SK-N-SH treated with all-trans-retinoic acid at 6 μM for 48 hours (cell line): ENCODE measurements at regions not wholly inside any gene's neighbourhood (a gene's known extent, or its start where the extent isn't known, plus 50 kb on each side); places are given as distances from the start of the nearest gene placed in this dataset.

Experiments
- ATAC-seq: fragments of 200-7000 bp; cut with Tn5 transposase; 3 replicates; pipeline ENCODE4 v1.9.1; 2020; ENCODE audit warnings: mild to moderate bottlenecking, moderate library complexity
- BACH2 ChIP-seq: fragments of 250-450 bp; sonication (Bioruptor Pico); IDR thresholded peaks from 2 replicates; pipeline ENCODE4 v1.9.0; 2021; ENCODE audit warnings: mild to moderate bottlenecking, borderline replicate concordance
- CREB5 ChIP-seq: fragments of 250-450 bp; sonication (Bioruptor Pico); IDR thresholded peaks from 2 replicates; pipeline ENCODE4 v1.5.1; 2020; ENCODE audit warnings: low read depth, mild to moderate bottlenecking, moderate library complexity
- CSDC2 ChIP-seq: fragments of 250-450 bp; sonication (Bioruptor Pico); IDR thresholded peaks from 2 replicates; pipeline ENCODE4 v1.5.0; 2020; ENCODE audit warnings: mild to moderate bottlenecking, moderate library complexity
- CSRNP3 ChIP-seq: fragments of 250-450 bp; sonication (Bioruptor Pico); IDR thresholded peaks from 2 replicates; pipeline ENCODE4 v1.5.1; 2021; ENCODE audit warnings: mild to moderate bottlenecking, moderate library complexity
- ESRRG ChIP-seq: fragments of 250-450 bp; sonication (Bioruptor Pico); IDR thresholded peaks from 2 replicates; pipeline ENCODE4 v1.6.1; 2021; ENCODE audit warnings: mild to moderate bottlenecking
- GLIS3 ChIP-seq: fragments of 250-450 bp; sonication (Bioruptor Pico); IDR thresholded peaks from 2 replicates; pipeline ENCODE4 v1.5.0; 2020; ENCODE audit warnings: mild to moderate bottlenecking, moderate library complexity
- ISL1 ChIP-seq: fragments of 250-450 bp; sonication (Bioruptor Pico); IDR thresholded peaks from 2 replicates; pipeline ENCODE4 v2.1.2; 2022; ENCODE audit warnings: mild to moderate bottlenecking, moderate library complexity
- OSR1 ChIP-seq: fragments of 250-450 bp; sonication (Bioruptor Pico); IDR thresholded peaks from 2 replicates; pipeline ENCODE4 v1.8.0; 2022; ENCODE audit warnings: moderate library complexity, mild to moderate bottlenecking, inconsistent platforms
- PATZ1 ChIP-seq: fragments of 250-450 bp; sonication (Bioruptor Pico); IDR thresholded peaks from 2 replicates; pipeline ENCODE4 v1.8.0; 2020; ENCODE audit warnings: mild to moderate bottlenecking, moderate library complexity, borderline replicate concordance
- PPARA ChIP-seq: fragments of 250-450 bp; sonication (Bioruptor Pico); IDR thresholded peaks from 2 replicates; pipeline ENCODE4 v1.5.0; 2020; ENCODE audit warnings: mild to moderate bottlenecking, borderline replicate concordance
- RARB ChIP-seq: fragments of 250-450 bp; sonication (Bioruptor Pico); IDR thresholded peaks from 2 replicates; pipeline ENCODE4 v1.8.0; 2021; ENCODE audit warnings: mild to moderate bottlenecking, moderate library complexity
- SNAI2 ChIP-seq: fragments of 250-450 bp; sonication (Bioruptor Pico); IDR thresholded peaks from 2 replicates; pipeline ENCODE4 v1.5.0; 2020; ENCODE audit warnings: mild to moderate bottlenecking, moderate library complexity
- TCF4 ChIP-seq: fragments of 250-450 bp; sonication (Bioruptor Pico); IDR thresholded peaks from 2 replicates; pipeline ENCODE4 v1.8.0; 2021; ENCODE audit warnings: mild to moderate bottlenecking, moderate library complexity, borderline replicate concordance
- TSHZ2 ChIP-seq: fragments of 250-450 bp; sonication (Bioruptor Pico); IDR thresholded peaks from 2 replicates; pipeline ENCODE4 v1.5.0; 2020; ENCODE audit warnings: mild to moderate bottlenecking, moderate library complexity
- ZC3H10 ChIP-seq: fragments of 250-450 bp; sonication (Bioruptor Pico); IDR thresholded peaks from 2 replicates; pipeline ENCODE4 v1.5.1; 2021; ENCODE audit warnings: mild to moderate bottlenecking, moderate library complexity
- ZFP3 ChIP-seq: fragments of 250-450 bp; sonication (Bioruptor Pico); IDR thresholded peaks from 2 replicates; pipeline ENCODE4 v1.5.0; 2020; ENCODE audit warnings: mild to moderate bottlenecking, moderate library complexity
- ZFP30 ChIP-seq: fragments of 450-650 bp; formaldehyde crosslinking; IDR thresholded peaks from 2 replicates; pipeline ENCODE4 v1.5.0; 2022; ENCODE audit warnings: mild to moderate bottlenecking, moderate library complexity
- ZNF565 ChIP-seq: fragments of 450-650 bp; formaldehyde crosslinking; conservative IDR thresholded peaks from 2 replicates; pipeline ENCODE4 v1.5.0; 2020; ENCODE audit warnings: low read depth, mild to moderate bottlenecking, moderate library complexity
- ZNF70 ChIP-seq: fragments of 450-650 bp; formaldehyde crosslinking; IDR thresholded peaks from 2 replicates; pipeline ENCODE4 v1.5.0; 2020; ENCODE audit warnings: mild to moderate bottlenecking, moderate library complexity

- no peak for TF ChIP-seq CSRNP3 (CRISPR knock-in tag)
- no peak for TF ChIP-seq RARB
- no peak for TF ChIP-seq ZNF565
- no peak for TF ChIP-seq PPARA
- TF ChIP-seq, all 23 proteins: peak for 0
Measured at GRCh38 chr10:83287374-83287773, 851.9 kb upstream of the GHITM start (continued).

GRCh38 chr10:83289373-83289772 is 849.9 kb upstream of the GHITM start:
- TF ChIP-seq ZNF70 (CRISPR knock-in tag), result no peak
- no peak for TF ChIP-seq CREB5 (CRISPR knock-in tag)
- TF ChIP-seq RARB, result no peak
- no peak for ATAC-seq

GRCh38 chr10:83289948-83290347 is 849.4 kb upstream of the GHITM start:
- no peak for TF ChIP-seq SNAI2 (CRISPR knock-in tag)
- no peak for TF ChIP-seq ZC3H10
- TF ChIP-seq OSR1 (CRISPR knock-in tag), result no peak
- TF ChIP-seq ZNF70 (CRISPR knock-in tag), result no peak
- TF ChIP-seq GLIS3 (CRISPR knock-in tag), result no peak
- TF ChIP-seq ZFP3 (CRISPR knock-in tag), result no peak
- TF ChIP-seq PATZ1, result no peak
- TF ChIP-seq ESRRG (CRISPR knock-in tag), result no peak
- TF ChIP-seq CSRNP3 (CRISPR knock-in tag), result no peak
- no peak for TF ChIP-seq BACH2 (CRISPR knock-in tag)
- TF ChIP-seq TSHZ2 (CRISPR knock-in tag), result no peak
- no peak for TF ChIP-seq PPARA
- no peak for TF ChIP-seq ZNF565
- no peak for TF ChIP-seq TCF4
- no peak for ATAC-seq

GRCh38 chr10:83301732-83302131 is 837.6 kb upstream of the GHITM start:
- no peak for TF ChIP-seq ZFP3 (CRISPR knock-in tag)
- TF ChIP-seq RARB, result no peak
- no peak for TF ChIP-seq OSR1 (CRISPR knock-in tag)
- no peak for TF ChIP-seq PPARA
- TF ChIP-seq ZNF565, result no peak
- TF ChIP-seq ZNF70 (CRISPR knock-in tag), result no peak
- ATAC-seq, result no peak

- ATAC-seq, result no peak
- TF ChIP-seq BACH2 (CRISPR knock-in tag), result no peak
- TF ChIP-seq CSRNP3 (CRISPR knock-in tag), result no peak
- TF ChIP-seq CREB5 (CRISPR knock-in tag), result no peak
- TF ChIP-seq TSHZ2 (CRISPR knock-in tag), result no peak
- TF ChIP-seq RARB, result no peak
- TF ChIP-seq ZNF565, result no peak
- no peak for TF ChIP-seq PPARA
- TF ChIP-seq ZFP30 (CRISPR knock-in tag), result no peak
- no peak for TF ChIP-seq SNAI2 (CRISPR knock-in tag)
- TF ChIP-seq GLIS3 (CRISPR knock-in tag), result no peak
- no peak for TF ChIP-seq CSDC2
- TF ChIP-seq ISL1 (CRISPR knock-in tag), result no peak
Measured at GRCh38 chr10:83302623-83303022, 836.7 kb upstream of the GHITM start.
